ENCODE measurements at regions not wholly inside any gene's neighbourhood (a gene's known extent, or its start where the extent isn't known, plus 50 kb on each side); places are given as distances from the start of the nearest gene placed in this dataset.

- no peak for DNase-seq
Observed at GRCh38 chr5:15260356-15261268, 239.4 kb upstream of the FBXL7 start.

- DNase-seq = no peak
Observed at GRCh38 chr5:15256485-15256884, 243.5 kb upstream of the FBXL7 start.

GRCh38 chr5:15255576-15255975, 244.4 kb upstream of the FBXL7 start:
- no peak for DNase-seq

GRCh38 chr5:15254607-15255006, 245.4 kb upstream of the FBXL7 start:
- DNase-seq = no peak

- no peak for DNase-seq
Observed at GRCh38 chr5:15252331-15252730, 247.6 kb upstream of the FBXL7 start.

GRCh38 chr5:15249152-15249551, 250.8 kb upstream of the FBXL7 start:
- DNase-seq = no peak

- DNase-seq = no peak
Observed at GRCh38 chr5:15248731-15249130, 251.2 kb upstream of the FBXL7 start.

- no peak for DNase-seq
Observed at GRCh38 chr5:15245913-15246312, 254.1 kb upstream of the FBXL7 start.

- DNase-seq = no peak
Observed at GRCh38 chr5:15243301-15244020, 256.5 kb upstream of the FBXL7 start.

GRCh38 chr5:15241216-15241821, 258.7 kb upstream of the FBXL7 start:
- no peak for DNase-seq

GRCh38 chr5:15238006-15238405, 262.0 kb upstream of the FBXL7 start:
- no peak for DNase-seq

- DNase-seq = no peak
Observed at GRCh38 chr5:15236911-15237508, 263.0 kb upstream of the FBXL7 start.

GRCh38 chr5:15234911-15235310, 265.1 kb upstream of the FBXL7 start:
- DNase-seq = no peak

- no peak for DNase-seq
Observed at GRCh38 chr5:15234366-15234765, 265.6 kb upstream of the FBXL7 start.

GRCh38 chr5:15233566-15233965, 266.4 kb upstream of the FBXL7 start:
- no peak for DNase-seq

- DNase-seq = no peak
Observed at GRCh38 chr5:15222156-15222555, 277.8 kb upstream of the FBXL7 start.

- no peak for DNase-seq
Observed at GRCh38 chr5:15220642-15221173, 279.3 kb upstream of the FBXL7 start.

GRCh38 chr5:15215056-15215455, 284.9 kb upstream of the FBXL7 start:
- no peak for DNase-seq

- DNase-seq = no peak
Observed at GRCh38 chr5:15214010-15214409, 286.0 kb upstream of the FBXL7 start.

- DNase-seq = no peak
Observed at GRCh38 chr5:15209053-15209762, 290.8 kb upstream of the FBXL7 start.

- DNase-seq = no peak
Observed at GRCh38 chr5:15206133-15206532, 293.8 kb upstream of the FBXL7 start.

GRCh38 chr5:15203376-15203775, 296.6 kb upstream of the FBXL7 start:
- no peak for DNase-seq
